Activated CD4-positive, alpha-beta T cell treated with anti-CD3 and anti-CD28 coated beads, Interleukin-2, amount 50 U/mL, for 24 hours (primary cell): ENCODE measurements at regions not wholly inside any gene's neighbourhood (a gene's known extent, or its start where the extent isn't known, plus 50 kb on each side); places are given as distances from the start of the nearest gene placed in this dataset.
A peak's percentile ranks its signal among the peaks of the same experiment; 100 is the strongest.

Source experiments
- DNase-seq, 2 donors: peaks; one replicate each; pipeline ENCODE4 v3.0.0-alpha.2; 2020; ENCODE audit warnings: low read depth in 1 of 2, low spot score in 1 of 2

DNA sequence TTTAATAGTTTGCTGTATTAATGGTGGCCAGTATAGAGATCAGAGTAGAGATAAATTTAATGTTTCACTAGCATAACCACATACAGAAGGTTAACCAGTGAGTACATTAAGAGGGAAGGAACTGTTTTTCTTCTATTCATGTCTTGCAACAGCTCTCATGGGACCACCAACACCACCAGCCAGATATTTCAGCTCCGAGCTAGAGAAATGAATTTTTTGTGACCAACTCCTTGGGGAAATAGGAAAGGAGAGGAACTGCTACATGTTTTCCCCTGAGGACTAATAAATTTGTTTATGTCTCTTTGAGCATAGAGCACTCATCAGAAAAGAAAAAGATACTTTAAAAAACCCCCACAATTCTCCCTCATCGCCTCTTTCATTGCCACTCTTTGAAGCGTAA lies 247.5 kb downstream of the MBNL1 start:
- DNase-seq: no peak

GRCh38 chr3:152517502-152517901 lies 248.8 kb downstream of the MBNL1 start:
- DNase-seq: no peak

GRCh38 chr3:152518346-152518745 lies 249.6 kb downstream of the MBNL1 start:
- no peak for DNase-seq

DNA sequence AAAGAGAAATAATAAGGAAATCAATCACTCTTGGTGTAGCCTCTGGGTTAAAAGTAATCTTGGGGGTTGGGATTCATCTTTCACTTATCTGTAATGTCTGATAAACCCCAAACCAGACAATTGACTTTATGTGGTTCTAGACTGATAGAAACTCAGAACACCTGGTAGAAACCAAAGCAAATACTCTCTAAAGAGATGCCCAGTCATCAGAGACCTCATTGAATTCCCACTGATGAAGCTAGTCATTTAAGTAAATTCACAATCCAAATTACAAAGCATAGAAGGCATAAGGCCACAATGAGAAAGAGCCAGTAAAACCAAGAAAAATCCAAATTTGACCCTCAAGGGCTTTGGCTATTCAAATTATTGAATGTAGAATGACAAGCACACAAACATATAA lies 250.6 kb downstream of the MBNL1 start:
- no peak for DNase-seq

GRCh38 chr3:152522036-152522435 lies 253.3 kb downstream of the MBNL1 start:
- no peak for DNase-seq

- DNase-seq: peak in 1 of 2 donors; percentile 26
These were observed 255.7 kb downstream of the MBNL1 start for GRCh38 chr3:152524198-152525140.

DNA sequence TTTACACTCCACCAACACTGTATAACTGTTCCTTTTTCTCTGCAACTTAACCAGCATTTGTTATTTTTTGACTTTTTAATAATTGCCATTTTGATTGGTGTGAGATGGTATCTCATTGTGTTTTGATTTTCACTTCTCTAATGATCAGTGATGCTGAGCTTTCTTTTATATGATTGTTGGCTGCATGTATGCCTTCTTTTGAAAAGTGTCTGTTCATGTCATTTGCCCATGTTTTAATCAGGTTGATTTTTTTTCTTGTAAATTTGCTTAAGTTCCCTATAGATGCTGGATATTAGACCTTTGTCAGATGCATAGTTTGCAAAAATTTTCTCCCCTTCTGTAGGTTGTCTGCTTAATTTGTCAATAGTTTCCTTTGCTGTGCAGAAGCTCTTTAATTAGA lies 263.0 kb downstream of the MBNL1 start:
- no peak for DNase-seq

- DNase-seq: no peak
These were observed 269.8 kb downstream of the MBNL1 start for GRCh38 chr3:152538518-152538917.

DNA sequence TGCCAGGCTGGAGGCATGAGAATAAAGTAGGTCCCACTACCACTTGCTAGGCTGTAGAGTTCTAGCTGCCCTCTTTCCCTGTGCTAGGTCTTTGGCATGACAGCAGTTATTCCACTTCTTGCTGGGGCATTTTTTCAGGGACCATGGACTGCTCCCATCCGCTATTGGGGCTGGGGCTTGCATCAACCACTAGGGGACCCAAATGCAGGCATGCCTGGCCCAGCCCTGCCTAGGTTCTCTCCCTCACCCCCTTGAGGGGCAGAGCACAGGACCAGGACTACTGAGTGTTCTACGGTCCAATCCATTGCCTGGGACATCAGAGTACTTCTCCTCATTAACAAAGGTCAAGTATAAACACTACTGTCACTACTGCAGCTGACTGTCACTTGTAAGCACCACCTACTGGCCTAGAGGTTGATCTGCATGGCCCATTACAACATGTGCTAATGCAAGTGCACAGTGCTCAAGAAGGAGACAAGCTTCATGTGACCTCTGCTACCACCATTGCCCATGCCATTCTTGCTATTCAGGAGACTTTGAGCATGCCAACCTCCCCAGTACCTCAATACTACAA lies 270.5 kb downstream of the MBNL1 start:
- no peak for DNase-seq

GRCh38 chr3:152540120-152540519 lies 271.4 kb downstream of the MBNL1 start:
- no peak for DNase-seq

DNA sequence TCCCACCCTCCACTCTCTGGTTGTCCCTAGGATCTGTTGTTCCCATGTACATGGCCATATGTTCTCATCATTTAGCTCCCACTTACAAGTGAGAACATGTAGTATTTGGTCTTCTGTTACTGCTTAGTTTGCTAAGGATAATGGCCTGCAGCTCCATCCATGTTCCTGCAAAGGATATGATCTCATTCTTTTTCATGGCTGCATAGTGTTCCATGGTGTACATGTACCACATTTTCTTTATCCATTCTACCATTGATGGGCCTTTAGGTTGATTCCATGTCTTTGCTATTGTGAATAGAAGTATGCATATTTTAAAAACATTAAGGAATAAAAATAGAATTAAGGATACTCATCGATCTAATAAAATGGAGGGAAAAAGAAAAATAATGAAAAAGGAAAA lies 278.4 kb downstream of the MBNL1 start:
- DNase-seq: no peak

DNA sequence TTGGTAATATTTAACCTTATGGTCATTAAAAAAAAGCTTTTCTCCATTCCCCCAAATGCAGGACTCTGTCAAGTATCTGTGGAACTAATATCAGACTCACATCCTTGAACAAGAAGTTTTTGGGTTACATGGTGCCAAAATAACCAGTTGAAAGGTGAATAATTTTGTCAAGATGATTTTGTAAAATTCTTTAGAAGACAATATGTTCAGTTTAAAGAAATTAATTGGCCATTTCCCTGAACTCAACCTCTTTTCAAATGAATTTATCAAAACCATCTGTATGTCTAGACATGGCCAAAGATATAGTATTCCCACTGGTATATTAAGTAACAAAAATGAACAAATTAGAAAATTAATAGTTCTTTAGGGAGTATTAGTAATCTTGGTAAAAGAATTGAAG lies 280.5 kb downstream of the MBNL1 start:
- no peak for DNase-seq

DNA sequence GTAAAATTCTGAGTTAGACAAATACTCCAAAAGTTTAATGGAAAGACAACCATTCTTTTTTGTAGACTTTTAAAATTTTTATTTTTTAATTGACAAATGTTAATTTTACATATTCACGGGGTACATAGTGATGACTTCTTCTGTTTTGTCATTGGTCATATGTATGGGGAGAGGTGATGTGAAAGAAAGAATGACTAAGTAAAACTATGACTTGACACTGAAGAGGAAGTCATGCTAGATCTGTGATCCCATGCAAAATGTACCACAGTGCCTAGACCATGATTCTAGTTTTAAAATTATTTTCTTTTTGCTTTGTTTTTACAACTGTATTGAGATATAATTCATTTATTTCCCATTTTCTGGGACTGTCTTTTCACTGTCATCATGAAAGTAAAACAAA lies 281.6 kb downstream of the MBNL1 start:
- no peak for DNase-seq

- no peak for DNase-seq
These were observed 280.0 kb upstream of the P2RY1 start for GRCh38 chr3:152554980-152555379.

GRCh38 chr3:152555666-152556291 lies 279.2 kb upstream of the P2RY1 start:
- no peak for DNase-seq

- no peak for DNase-seq
These were observed 278.1 kb upstream of the P2RY1 start for GRCh38 chr3:152556731-152557254.

GRCh38 chr3:152557302-152557999 lies 277.5 kb upstream of the P2RY1 start:
- no peak for DNase-seq

DNA sequence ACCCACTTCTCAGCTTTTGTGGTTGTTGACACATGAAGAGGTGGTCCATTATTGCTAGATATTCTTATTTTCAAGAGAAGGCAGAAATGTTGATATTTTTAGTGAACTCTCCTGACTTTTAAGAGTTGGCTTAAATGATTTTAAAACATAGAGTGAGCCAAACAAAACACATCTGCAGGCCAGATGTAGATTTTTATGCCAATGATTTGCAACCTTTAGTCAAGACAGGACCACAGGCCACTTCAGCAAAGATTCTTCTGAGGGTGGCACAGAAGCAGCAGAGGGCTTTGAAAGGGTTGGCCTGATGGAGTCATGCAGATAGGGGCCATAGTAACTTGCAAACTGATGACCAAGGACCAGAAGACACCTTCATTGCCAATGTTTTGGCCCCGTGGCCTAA lies 276.5 kb upstream of the P2RY1 start:
- no peak for DNase-seq

GRCh38 chr3:152559246-152559645 lies 275.7 kb upstream of the P2RY1 start:
- DNase-seq: no peak

DNA sequence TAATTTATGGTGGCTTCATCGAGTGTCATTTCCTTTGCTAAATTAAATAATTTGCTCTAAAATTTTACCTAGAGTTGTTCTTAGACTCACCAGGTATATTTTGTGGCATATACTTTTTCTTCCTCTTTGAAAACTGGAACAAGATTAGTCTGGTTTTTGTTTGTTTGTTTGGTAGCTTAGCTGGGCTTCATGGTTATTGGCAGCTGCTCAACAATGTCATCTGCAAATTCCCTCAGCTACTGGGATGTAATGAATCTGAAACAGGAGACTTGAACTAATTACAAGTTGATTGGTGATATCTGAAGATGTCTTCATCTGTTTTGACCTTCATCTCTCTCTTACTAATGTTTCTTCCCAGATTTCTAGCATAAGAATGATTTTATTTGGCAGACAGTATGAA lies 270.5 kb upstream of the P2RY1 start:
- DNase-seq: no peak

GRCh38 chr3:152574461-152575079 lies 260.4 kb upstream of the P2RY1 start:
- no peak for DNase-seq
